HCT116 (cell line): ENCODE measurements at regions not wholly inside any gene's neighbourhood (a gene's known extent, or its start where the extent isn't known, plus 50 kb on each side); places are given as distances from the start of the nearest gene placed in this dataset.

Experiments used
- ATAC-seq: fragments of 200-7000 bp; cut with Tn5 transposase; 2 replicates; pipeline ENCODE4 v1.9.1; 2020; ENCODE audit warnings: mild to moderate bottlenecking, moderate library complexity
- BruUV-seq: library from RNA; stranded (reverse); fragments of 400-500 nt; replicated peaks from 2 replicates; lab custom pipeline; 2021; lab: Mats Ljungman, UMichigan
- CTCF ChIA-PET: fragments of 300-600 bp; sonication (Branson Sonifier 250); formaldehyde crosslinking; loops from one replicate; lab custom pipeline; 2021; ENCODE audit warnings: antibody characterized with exemption; lab: Charles Lee
- POLR2A ChIA-PET: fragments of 300-600, 350-600 bp; sonication (Branson Sonifier 250); formaldehyde crosslinking; loops from one replicate; lab custom pipeline; 2021; ENCODE audit warnings: antibody characterized with exemption; lab: Charles Lee
- RAD21 ChIA-PET, 2 experiments: fragments of 300-600 bp; sonication (Branson Sonifier 250); formaldehyde crosslinking; loops; one replicate each; lab custom pipeline; 2023; ENCODE audit warnings: low total read pairs in 2 of 2; ENCODE audit not compliant: uncharacterized antibody in 2 of 2, unreplicated experiment in 2 of 2, low non-redundant PET in 1 of 2; lab: Charles Lee
- DNase-seq: peaks from one replicate; pipeline ENCODE4 v3.0.0-alpha.2; 2010; ENCODE audit warnings: low read depth, low spot score
- H2AFZ ChIP-seq: fragments of 200-600 bp; shearing (Covaris generic), sonication (generic); 2 replicates; pipeline ENCODE4 v1.6.1; 2017; ENCODE audit warnings: low read depth, mixed run types, mixed read lengths, antibody characterized with exemption, low read length; ENCODE audit not compliant: poor library complexity, severe bottlenecking
- H3K27ac ChIP-seq: 2 replicates; pipeline ENCODE4 v1.5.1; 2012; ENCODE audit warnings: low read depth, low read length
- H3K27me3 ChIP-seq: fragments of 200-600 bp; sonication (generic); 2 replicates; pipeline ENCODE4 v1.6.1; 2016; ENCODE audit warnings: mixed run types, low read length, mixed read lengths; ENCODE audit not compliant: insufficient read depth
- H3K36me3 ChIP-seq, 2 experiments: fragments of 200-500 bp in 1 of 2; fragments of 200-600 bp in 1 of 2; sonication (Bioruptor generic) in 1 of 2; sonication (generic) in 1 of 2; 2 replicates each; pipeline versions ENCODE4 v1.5.1 to v1.6.1; 2014 to 2016; ENCODE audit warnings: low read length in 2 of 2, inconsistent platforms in 1 of 2, mixed read lengths in 1 of 2, mixed run types in 1 of 2; ENCODE audit not compliant: insufficient read depth in 2 of 2, control insufficient read depth in 1 of 2
- H3K4me1 ChIP-seq, 2 experiments: fragments of 200-600 bp in 1 of 2; sonication (generic) in 1 of 2; 2 replicates each; pipeline versions ENCODE4 v1.5.1 to v1.6.1; 2012 to 2017; ENCODE audit warnings: low read length in 2 of 2, inconsistent platforms in 1 of 2, mild to moderate bottlenecking in 1 of 2, mixed read lengths in 1 of 2, mixed run types in 1 of 2, moderate library complexity in 1 of 2; ENCODE audit not compliant: insufficient read depth in 2 of 2, control insufficient read depth in 1 of 2
- H3K4me2 ChIP-seq: fragments of 200-600 bp; sonication (generic); 2 replicates; pipeline ENCODE4 v1.6.1; 2017; ENCODE audit warnings: mixed run types, low read length, mixed read lengths
- H3K4me3 ChIP-seq, 2 experiments: fragments of 200-600 bp in 1 of 2; sonication (generic) in 1 of 2; replicated peaks in 1 of 2; 2 replicates each; pipeline ENCODE4 v1.5.1; 2011 to 2016; ENCODE audit warnings: low read length in 2 of 2, control low read depth in 1 of 2, low read depth in 1 of 2, mild to moderate bottlenecking in 1 of 2, mixed read lengths in 1 of 2, mixed run types in 1 of 2
- H3K79me2 ChIP-seq: fragments of 200-600 bp; sonication (generic); 2 replicates; pipeline ENCODE4 v1.6.1; 2017; ENCODE audit warnings: mild to moderate bottlenecking, mixed run types, low read length, moderate library complexity, mixed read lengths; ENCODE audit not compliant: insufficient read depth
- H3K9ac ChIP-seq: fragments of 200-600 bp; sonication (generic); 2 replicates; pipeline ENCODE4 v1.6.1; 2016; ENCODE audit warnings: low read length, mixed read lengths
- H3K9me2 ChIP-seq: fragments of 200-600 bp; sonication (generic), shearing (Covaris generic); 2 replicates; pipeline ENCODE4 v1.6.1; 2017; ENCODE audit warnings: mixed run types, mild to moderate bottlenecking, moderate library complexity; ENCODE audit not compliant: insufficient read depth
- H3K9me3 ChIP-seq, 2 experiments: fragments of 200-500 bp in 1 of 2; fragments of 200-600 bp in 1 of 2; sonication (Bioruptor generic) in 1 of 2; sonication (generic) in 1 of 2; 2 replicates each; pipeline ENCODE4 v1.6.1; 2014 to 2017; ENCODE audit warnings: low read length in 2 of 2, mixed read lengths in 2 of 2, inconsistent platforms in 1 of 2, low read depth in 1 of 2, mild to moderate bottlenecking in 1 of 2, mixed run types in 1 of 2, moderate library complexity in 1 of 2; ENCODE audit not compliant: control insufficient read depth in 1 of 2, insufficient read depth in 1 of 2
- H4K20me1 ChIP-seq: fragments of 200-600 bp; sonication (generic), shearing (Covaris generic); 2 replicates; pipeline ENCODE4 v1.6.1; 2017; ENCODE audit warnings: mixed run types, mild to moderate bottlenecking, moderate library complexity; ENCODE audit not compliant: insufficient read depth
- ATF3 ChIP-seq: IDR thresholded peaks from 2 replicates; pipeline ENCODE4 v1.6.1; 2012
- CEBPB ChIP-seq: IDR thresholded peaks from 2 replicates; pipeline ENCODE4 v1.6.1; 2012; ENCODE audit warnings: low read depth
- EGR1 ChIP-seq: IDR thresholded peaks from 2 replicates; pipeline ENCODE4 v1.6.1; 2012; ENCODE audit warnings: low read depth
- EZH2phosphoT487 ChIP-seq: fragments of 200-600 bp; IDR thresholded peaks from 2 replicates; pipeline ENCODE4 v1.6.1; 2018; ENCODE audit warnings: antibody characterized with exemption, borderline replicate concordance
- POLR2AphosphoS5 ChIP-seq: IDR thresholded peaks from 2 replicates; pipeline ENCODE4 v1.6.1; 2011; ENCODE audit warnings: mild to moderate bottlenecking, low read depth, low read length, moderate library complexity
- RAD21 ChIP-seq: IDR thresholded peaks from 2 replicates; pipeline ENCODE4 v1.6.1; 2012; ENCODE audit warnings: low read depth, mild to moderate bottlenecking
- REST ChIP-seq: IDR thresholded peaks from 2 replicates; pipeline ENCODE4 v1.6.1; 2012; ENCODE audit warnings: low read depth
- ZBTB33 ChIP-seq: IDR thresholded peaks from 2 replicates; pipeline ENCODE4 v1.6.1; 2011; ENCODE audit warnings: mild to moderate bottlenecking, low read length, moderate library complexity; ENCODE audit not compliant: insufficient replicate concordance; ENCODE audit errors: extremely low read depth
- intact Hi-C: fragments of 100-400 bp; cut with micrococcal nuclease; formaldehyde crosslinking; loops from 2 replicates; pipeline ENCODE4 v1.10.0; 2022

GRCh38 chr9:93801120-93801519 lies 154.0 kb downstream of the BARX1 start:
- TF ChIP-seq POLR2AphosphoS5 (no peak), REST (no peak), ZBTB33 (no peak), RAD21 (no peak), EGR1 (no peak), CEBPB (no peak), ATF3 (no peak), EZH2phosphoT487 (no peak)
- TF ChIP-seq, all 23 proteins: peak for 0
- Histone ChIP-seq H3K36me3 (no peaks in the 10 kb centered on the region), H3K4me2 (no peak overlapping the region), H3K4me3 (no peak overlapping the region), H3K27me3 (no peaks in the 10 kb centered on the region), H4K20me1 (no peaks in the 10 kb centered on the region), H3K9me3 (no peaks in the 10 kb centered on the region), H2AFZ (no peak overlapping the region), H3K9ac (no peak overlapping the region), H3K27ac (no peak overlapping the region), H3K79me2 (no peaks in the 10 kb centered on the region), H3K9me2 (no peaks in the 10 kb centered on the region), H3K4me1 (no peaks in the 10 kb centered on the region)
- no TSS peak for BruUV-seq
- DNase-seq (no peak), ATAC-seq (no peak)
- RAD21 ChIA-PET, result no interaction called here
- intact Hi-C loops, result no loop called here
- CTCF ChIA-PET, result no interaction called here
- POLR2A ChIA-PET, result no interaction called here
